Tibial nerve (tissue), 3 donors: ENCODE measurements at regions not wholly inside any gene's neighbourhood (a gene's known extent, or its start where the extent isn't known, plus 50 kb on each side); places are given as distances from the start of the nearest gene placed in this dataset.

Experiments
- POLR2A ChIP-seq, 2 donors: fragments of 450-650 bp; IDR thresholded peaks; one replicate each; pipeline ENCODE4 v1.6.1; 2017; ENCODE audit warnings: antibody characterized with exemption in 2 of 2, mild to moderate bottlenecking in 2 of 2, moderate library complexity in 2 of 2
- TF ChIP-seq, protein P1 (sequence below), 5 experiments: fragments of 200-600 bp in 3 of 5; fragments of 450-650 bp in 2 of 5; sonication (generic) in 3 of 5; IDR thresholded peaks; one replicate each; pipeline ENCODE4 v1.5.1; 2016 to 2019; ENCODE audit warnings: antibody characterized with exemption in 5 of 5, mild to moderate bottlenecking in 3 of 5, moderate library complexity in 2 of 5

DNA sequence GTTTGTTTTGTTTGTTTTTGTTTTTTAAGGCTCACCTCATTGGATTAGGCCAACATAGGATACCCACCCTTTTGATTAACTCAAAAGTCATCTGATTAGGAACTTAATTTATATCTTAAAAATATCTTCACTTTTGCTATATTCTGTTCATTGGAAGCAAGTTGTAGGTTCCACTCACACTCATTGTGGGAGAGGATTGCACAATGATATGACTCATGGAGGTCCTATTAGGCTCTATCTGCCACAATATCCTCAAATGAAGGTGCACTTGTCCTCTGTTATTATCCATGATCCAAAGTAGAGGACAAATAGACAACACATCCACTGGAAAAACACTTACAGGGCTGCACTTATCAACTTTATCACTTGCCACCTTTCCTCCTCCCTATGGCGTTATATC, 60.5 kb upstream of the ADAMTS3 start:
- TF ChIP-seq, protein P1, sequence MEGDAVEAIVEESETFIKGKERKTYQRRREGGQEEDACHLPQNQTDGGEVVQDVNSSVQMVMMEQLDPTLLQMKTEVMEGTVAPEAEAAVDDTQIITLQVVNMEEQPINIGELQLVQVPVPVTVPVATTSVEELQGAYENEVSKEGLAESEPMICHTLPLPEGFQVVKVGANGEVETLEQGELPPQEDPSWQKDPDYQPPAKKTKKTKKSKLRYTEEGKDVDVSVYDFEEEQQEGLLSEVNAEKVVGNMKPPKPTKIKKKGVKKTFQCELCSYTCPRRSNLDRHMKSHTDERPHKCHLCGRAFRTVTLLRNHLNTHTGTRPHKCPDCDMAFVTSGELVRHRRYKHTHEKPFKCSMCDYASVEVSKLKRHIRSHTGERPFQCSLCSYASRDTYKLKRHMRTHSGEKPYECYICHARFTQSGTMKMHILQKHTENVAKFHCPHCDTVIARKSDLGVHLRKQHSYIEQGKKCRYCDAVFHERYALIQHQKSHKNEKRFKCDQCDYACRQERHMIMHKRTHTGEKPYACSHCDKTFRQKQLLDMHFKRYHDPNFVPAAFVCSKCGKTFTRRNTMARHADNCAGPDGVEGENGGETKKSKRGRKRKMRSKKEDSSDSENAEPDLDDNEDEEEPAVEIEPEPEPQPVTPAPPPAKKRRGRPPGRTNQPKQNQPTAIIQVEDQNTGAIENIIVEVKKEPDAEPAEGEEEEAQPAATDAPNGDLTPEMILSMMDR (IDR thresholded peaks at IDR 0.05) = no peak
- no peak for TF ChIP-seq POLR2A (IDR thresholded peaks at IDR 0.05)
